ENCODE measurements at regions not wholly inside any gene's neighbourhood (a gene's known extent, or its start where the extent isn't known, plus 50 kb on each side); places are given as distances from the start of the nearest gene placed in this dataset.

- POLR2A ChIA-PET, result no interaction called here
- TF ChIP-seq JUN (IDR thresholded peaks at IDR 0.05; ENCODE audit: borderline replicate concordance, insufficient read depth, insufficient read length, low read depth) (no peak), EZH2 (IDR thresholded peaks at IDR 0.05; ENCODE audit: borderline replicate concordance, low read depth, low read length, severe bottlenecking) (no peak), MYC (IDR thresholded peaks at IDR 0.05; ENCODE audit: low read depth, low read length) (no peak), POLR2A (IDR thresholded peaks at IDR 0.05; ENCODE audit: low read depth, low read length) (no peak), POLR2AphosphoS5 (IDR thresholded peaks at IDR 0.05; ENCODE audit: insufficient read depth, low read depth, low read length) (no peak), FOS (IDR thresholded peaks at IDR 0.05; ENCODE audit: borderline replicate concordance, insufficient read depth, low read length) (no peak), GATA2 (IDR thresholded peaks at IDR 0.05; ENCODE audit: insufficient read depth, insufficient read length, low read depth, low read length) (no peak)
- TF ChIP-seq, protein P1, sequence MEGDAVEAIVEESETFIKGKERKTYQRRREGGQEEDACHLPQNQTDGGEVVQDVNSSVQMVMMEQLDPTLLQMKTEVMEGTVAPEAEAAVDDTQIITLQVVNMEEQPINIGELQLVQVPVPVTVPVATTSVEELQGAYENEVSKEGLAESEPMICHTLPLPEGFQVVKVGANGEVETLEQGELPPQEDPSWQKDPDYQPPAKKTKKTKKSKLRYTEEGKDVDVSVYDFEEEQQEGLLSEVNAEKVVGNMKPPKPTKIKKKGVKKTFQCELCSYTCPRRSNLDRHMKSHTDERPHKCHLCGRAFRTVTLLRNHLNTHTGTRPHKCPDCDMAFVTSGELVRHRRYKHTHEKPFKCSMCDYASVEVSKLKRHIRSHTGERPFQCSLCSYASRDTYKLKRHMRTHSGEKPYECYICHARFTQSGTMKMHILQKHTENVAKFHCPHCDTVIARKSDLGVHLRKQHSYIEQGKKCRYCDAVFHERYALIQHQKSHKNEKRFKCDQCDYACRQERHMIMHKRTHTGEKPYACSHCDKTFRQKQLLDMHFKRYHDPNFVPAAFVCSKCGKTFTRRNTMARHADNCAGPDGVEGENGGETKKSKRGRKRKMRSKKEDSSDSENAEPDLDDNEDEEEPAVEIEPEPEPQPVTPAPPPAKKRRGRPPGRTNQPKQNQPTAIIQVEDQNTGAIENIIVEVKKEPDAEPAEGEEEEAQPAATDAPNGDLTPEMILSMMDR (IDR thresholded peaks at IDR 0.05; ENCODE audit: extremely low read depth in 1 of 2, insufficient read depth in 1 of 2, low read depth in 1 of 2, low read length in 2 of 2), result no peak
Observed at GRCh38 chr5:164253764-164254163, 748.3 kb downstream of the MAT2B start.

More at GRCh38 chr5:164253764-164254163, 748.3 kb downstream of the MAT2B start:
- no TSS peak for BruUV-seq (replicated peaks)
- Histone ChIP-seq H3K79me2 (ENCODE audit: control insufficient read depth, insufficient read depth, low read length) (no peaks in the 10 kb centered on the region), H3K9me3 (replicated peaks; ENCODE audit: control insufficient read depth, insufficient read depth, low read length) (no peaks in the 10 kb centered on the region), H3K9me1 (replicated peaks; ENCODE audit: control insufficient read depth, extremely low read depth, insufficient read depth, low read length) (no peaks in the 10 kb centered on the region), H3K4me1 (ENCODE audit: control insufficient read depth, extremely low read depth, insufficient read depth, low read length) (no peaks in the 10 kb centered on the region), H3K4me3 (replicated peaks in 1 of 3; ENCODE audit: insufficient read depth in 1 of 3, low read depth in 1 of 3, low read length in 3 of 3) (no peak overlapping the region), H3K36me3 (ENCODE audit: control insufficient read depth in 2 of 2, extremely low read depth in 1 of 2, insufficient read depth in 2 of 2, low read length in 2 of 2) (no peaks in the 10 kb centered on the region), H3K9ac (replicated peaks; ENCODE audit: extremely low read depth, insufficient read depth, low read length) (no peak overlapping the region), H3K27ac (ENCODE audit: insufficient read depth, low read depth, low read length) (no peak overlapping the region), H3K4me2 (ENCODE audit: insufficient read depth, low read length) (no peak overlapping the region), H4K20me1 (replicated peaks; ENCODE audit: control insufficient read depth, extremely low read depth, insufficient read depth, low read length) (no peaks in the 10 kb centered on the region), H3K27me3 (ENCODE audit: control insufficient read depth in 2 of 2, insufficient read depth in 2 of 2, low read length in 2 of 2) (no peaks in the 10 kb centered on the region), H2AFZ (ENCODE audit: low read depth, low read length) (no peak overlapping the region)
- intact Hi-C loops (cut with micrococcal nuclease), result no loop called here
- no peak for FAIRE-seq
- CTCF ChIA-PET, result no interaction called here
- dilution Hi-C loops (cut with MboI; ENCODE audit: extremely low pct_ligation_motif_present, low sequenced_read_pairs), result no loop called here
- no peak for DNase-seq (ENCODE audit: low read depth, low spot score)

Measured in endothelial cell of umbilical vein (primary cell).